ENCODE measurements at regions not wholly inside any gene's neighbourhood (a gene's known extent, or its start where the extent isn't known, plus 50 kb on each side); places are given as distances from the start of the nearest gene placed in this dataset.

DNA sequence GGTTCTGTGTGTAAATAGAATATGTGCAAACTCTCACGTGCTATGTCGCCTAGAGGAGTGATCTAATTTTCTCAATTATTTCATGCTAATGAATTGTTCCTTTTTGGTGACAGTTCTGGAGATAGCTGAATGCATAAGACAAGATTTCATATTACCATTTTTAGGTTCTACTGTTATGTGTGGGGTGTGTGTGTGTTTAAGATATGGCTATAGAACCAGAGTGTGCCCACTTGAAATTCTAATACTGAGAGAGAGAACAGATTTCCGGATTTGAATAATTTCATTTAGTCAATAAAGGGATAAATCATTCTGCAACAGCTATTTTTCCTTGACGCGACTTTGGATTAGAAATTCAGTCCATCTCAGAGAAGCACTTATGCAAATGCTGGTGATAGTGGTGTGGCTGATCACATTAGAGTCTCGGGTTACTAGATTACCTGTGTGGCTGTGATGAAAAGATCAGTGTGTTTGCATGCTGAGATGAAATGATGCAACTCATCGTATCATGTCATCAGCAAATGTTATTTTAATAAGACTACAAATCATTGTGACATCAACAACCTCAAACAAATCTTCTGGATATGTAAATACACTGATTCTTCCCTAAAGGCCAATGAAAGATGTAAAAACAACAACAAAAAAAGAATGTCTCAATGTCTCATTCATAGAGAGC is 415.9 kb downstream of the EPHA4 start:
- intact Hi-C loops (cut with DNase I), result no loop called here
- DNase-seq, result no peak
- H3K9me3 ChIP-seq, result no peaks in the 10 kb centered on the region

DNA sequence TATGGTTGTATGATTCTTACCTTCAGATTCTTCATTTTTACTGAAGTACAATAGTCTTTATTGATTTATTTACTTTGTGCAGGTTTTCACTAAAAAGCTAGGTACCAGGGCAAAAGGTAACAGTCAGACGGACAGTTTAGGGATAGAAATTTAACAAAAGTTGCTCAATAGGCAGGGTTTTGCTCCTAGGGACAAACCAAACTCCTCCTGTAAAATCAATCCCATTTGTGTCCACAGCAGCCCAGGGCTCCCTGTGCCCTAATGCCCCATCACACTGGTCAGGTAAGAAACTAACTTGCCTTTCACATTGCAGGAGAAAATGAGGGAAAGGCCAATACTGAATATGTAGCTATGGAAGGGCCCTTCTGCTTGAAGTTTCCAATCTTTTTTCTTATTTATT is 410.9 kb downstream of the EPHA4 start:
- H3K27ac ChIP-seq, result no peak overlapping the region
- no peak overlapping the region for H3K4me3 ChIP-seq
- intact Hi-C loops (cut with DNase I), result no loop called here
- ATAC-seq (no peak), DNase-seq (no peak)
- H3K36me3 ChIP-seq, result no peaks in the 10 kb centered on the region
- no peaks in the 10 kb centered on the region for H3K27me3 ChIP-seq
- TF ChIP-seq, protein P1, sequence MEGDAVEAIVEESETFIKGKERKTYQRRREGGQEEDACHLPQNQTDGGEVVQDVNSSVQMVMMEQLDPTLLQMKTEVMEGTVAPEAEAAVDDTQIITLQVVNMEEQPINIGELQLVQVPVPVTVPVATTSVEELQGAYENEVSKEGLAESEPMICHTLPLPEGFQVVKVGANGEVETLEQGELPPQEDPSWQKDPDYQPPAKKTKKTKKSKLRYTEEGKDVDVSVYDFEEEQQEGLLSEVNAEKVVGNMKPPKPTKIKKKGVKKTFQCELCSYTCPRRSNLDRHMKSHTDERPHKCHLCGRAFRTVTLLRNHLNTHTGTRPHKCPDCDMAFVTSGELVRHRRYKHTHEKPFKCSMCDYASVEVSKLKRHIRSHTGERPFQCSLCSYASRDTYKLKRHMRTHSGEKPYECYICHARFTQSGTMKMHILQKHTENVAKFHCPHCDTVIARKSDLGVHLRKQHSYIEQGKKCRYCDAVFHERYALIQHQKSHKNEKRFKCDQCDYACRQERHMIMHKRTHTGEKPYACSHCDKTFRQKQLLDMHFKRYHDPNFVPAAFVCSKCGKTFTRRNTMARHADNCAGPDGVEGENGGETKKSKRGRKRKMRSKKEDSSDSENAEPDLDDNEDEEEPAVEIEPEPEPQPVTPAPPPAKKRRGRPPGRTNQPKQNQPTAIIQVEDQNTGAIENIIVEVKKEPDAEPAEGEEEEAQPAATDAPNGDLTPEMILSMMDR (IDR thresholded peaks at IDR 0.05), result no peak
- no peaks in the 10 kb centered on the region for H3K9me3 ChIP-seq
- 91 to 95% methylated on average over 1 of the region's 1 CpG for WGBS, 2 donors
- H3K4me1 ChIP-seq, result no peaks in the 10 kb centered on the region

More for the DNA sequence above, 415.9 kb downstream of the EPHA4 start:
- 90 to 91% methylated on average over 7 of the region's 7 CpGs for WGBS, 2 donors
- no peak overlapping the region for H3K27ac ChIP-seq
- H3K27me3 ChIP-seq, result no peaks in the 10 kb centered on the region
- TF ChIP-seq, protein P1 (IDR thresholded peaks at IDR 0.05), result no peak
- no peaks in the 10 kb centered on the region for H3K4me1 ChIP-seq
- no peak overlapping the region for H3K4me3 ChIP-seq
- no peaks in the 10 kb centered on the region for H3K36me3 ChIP-seq
- ATAC-seq, result no peak

DNA sequence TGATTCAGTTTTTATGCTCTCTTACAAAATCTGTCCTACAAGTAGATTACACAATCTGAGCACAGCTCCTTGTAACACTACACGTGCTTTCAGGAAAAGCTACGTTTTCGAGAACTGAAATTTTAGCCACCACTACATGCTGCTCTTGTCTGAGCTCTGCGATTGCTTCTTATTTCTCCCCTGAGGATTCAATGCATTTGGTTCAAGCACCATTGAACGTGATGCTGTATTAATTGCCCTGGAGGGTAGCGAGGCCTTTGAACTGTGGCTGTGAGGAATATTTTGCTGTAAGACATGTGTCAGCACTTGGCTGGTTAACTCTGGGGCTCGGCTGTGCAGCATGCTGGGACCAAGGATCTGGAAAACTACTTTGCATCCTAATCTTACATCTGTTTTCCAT is 405.8 kb downstream of the EPHA4 start:
- no peak overlapping the region for H3K27ac ChIP-seq
- no peaks in the 10 kb centered on the region for H3K36me3 ChIP-seq
- no peaks in the 10 kb centered on the region for H3K27me3 ChIP-seq
- no peaks in the 10 kb centered on the region for H3K9me3 ChIP-seq
- intact Hi-C loops (cut with DNase I), result no loop called here
- DNase-seq (no peak), ATAC-seq (peak in 1 of 8 donors; percentile 23)
- H3K4me3 ChIP-seq, result no peak overlapping the region
- WGBS, 2 donors, result 53 to 61% methylated on average over 7 of the region's 7 CpGs
- TF ChIP-seq, protein P1 (IDR thresholded peaks at IDR 0.05), result no peak
- no peaks in the 10 kb centered on the region for H3K4me1 ChIP-seq

DNA sequence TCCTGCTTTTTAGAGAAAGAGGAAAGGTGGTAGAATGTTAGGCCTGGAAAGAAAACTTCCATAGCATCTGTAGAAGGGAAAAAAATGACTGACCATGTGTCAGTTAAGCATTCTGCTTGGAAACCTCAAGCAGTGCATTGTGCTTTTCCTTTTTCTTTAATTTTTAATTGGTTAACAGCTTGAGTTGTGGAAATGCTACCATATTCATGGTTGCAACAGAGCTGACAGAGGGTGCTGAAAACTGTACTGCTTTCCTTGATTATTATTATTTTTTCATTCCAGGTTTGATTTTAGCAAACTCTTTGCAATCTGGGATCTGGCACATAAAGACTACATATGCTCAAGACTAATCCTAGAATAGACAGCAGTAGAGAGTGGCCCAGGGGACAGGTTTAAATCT is 404.5 kb downstream of the EPHA4 start:
- H3K4me1 ChIP-seq, result no peaks in the 10 kb centered on the region
- ATAC-seq (no peak), DNase-seq (no peak)
- intact Hi-C loops (cut with DNase I), result no loop called here
- no peak overlapping the region for H3K27ac ChIP-seq
- H3K27me3 ChIP-seq, result no peaks in the 10 kb centered on the region
- TF ChIP-seq, protein P1 (IDR thresholded peaks at IDR 0.05), result no peak
- H3K9me3 ChIP-seq, result no peaks in the 10 kb centered on the region
- no peaks in the 10 kb centered on the region for H3K36me3 ChIP-seq
- H3K4me3 ChIP-seq, result no peak overlapping the region

All from heart right ventricle (tissue), 16 donors.